HEK293 (cell line): ENCODE measurements at regions not wholly inside any gene's neighbourhood (a gene's known extent, or its start where the extent isn't known, plus 50 kb on each side); places are given as distances from the start of the nearest gene placed in this dataset.

Experiments
- CTCF ChIA-PET: fragments of 350-600 bp; formaldehyde crosslinking; extraction: SDS; loops from one replicate; lab custom pipeline; 2021; ENCODE audit warnings: antibody characterized with exemption; lab: Yijun Ruan, JAX
- POLR2A ChIA-PET: fragments of 300-600 bp; formaldehyde crosslinking; extraction: SDS; loops from one replicate; lab custom pipeline; 2020; ENCODE audit warnings: antibody characterized with exemption, inconsistent platforms; lab: Yijun Ruan, JAX
- H3K27ac ChIP-seq: fragments of 200-500 bp; sonication (Bioruptor generic); 2 replicates; pipeline ENCODE4 v1.5.1; 2014; ENCODE audit warnings: low read depth, low read length, control low read depth, inconsistent platforms; ENCODE audit errors: extremely low read depth
- H3K36me3 ChIP-seq, 2 experiments: fragments of 200-500 bp in 1 of 2; sonication (Bioruptor generic) in 1 of 2; 1 replicate in 1 of 2; 2 replicates in 1 of 2; pipeline ENCODE4 v1.5.1; 2014 to 2017; ENCODE audit warnings: inconsistent platforms in 2 of 2, low read length in 2 of 2; ENCODE audit not compliant: control insufficient read depth in 2 of 2, insufficient read depth in 1 of 2
- H3K4me1 ChIP-seq: fragments of 200-500 bp; sonication (Bioruptor generic); 2 replicates; pipeline ENCODE4 v1.5.1; 2014; ENCODE audit warnings: mild to moderate bottlenecking, low read length, inconsistent platforms; ENCODE audit not compliant: control insufficient read depth, insufficient read depth
- H3K4me3 ChIP-seq: 2 replicates; pipeline ENCODE4 v1.5.1; 2011; ENCODE audit warnings: low read depth, mild to moderate bottlenecking, control low read depth, low read length, moderate library complexity
- H3K9me3 ChIP-seq: fragments of 200-500 bp; sonication (Bioruptor generic); 2 replicates; pipeline ENCODE4 v1.5.1; 2014; ENCODE audit warnings: low read depth, low read length, inconsistent platforms; ENCODE audit not compliant: control insufficient read depth, insufficient read depth
- HOXC10 ChIP-seq: sonication (generic); formaldehyde crosslinking; IDR thresholded peaks from 2 replicates; pipeline ENCODE4 v1.8.1; 2023; ENCODE audit warnings: mild to moderate bottlenecking, missing genetic modification reagents
- MEIS1 ChIP-seq: sonication (generic); formaldehyde crosslinking; IDR thresholded peaks from 2 replicates; pipeline ENCODE4 v1.8.1; 2022; ENCODE audit warnings: missing genetic modification reagents, mild to moderate bottlenecking, borderline replicate concordance
- OSR2 ChIP-seq: fragments of 450-650 bp; formaldehyde crosslinking; IDR thresholded peaks from 2 replicates; pipeline ENCODE4 v1.5.1; 2016; ENCODE audit warnings: missing biosample characterization, missing genetic modification characterization
- PRDM2 ChIP-seq: fragments of 450-650 bp; formaldehyde crosslinking; IDR thresholded peaks from 2 replicates; pipeline ENCODE4 v1.5.1; 2016; ENCODE audit warnings: missing biosample characterization, missing genetic modification characterization, borderline replicate concordance
- ZBTB10 ChIP-seq: fragments of 450-650 bp; formaldehyde crosslinking; IDR thresholded peaks from 2 replicates; pipeline ENCODE4 v1.5.1; 2016; ENCODE audit warnings: missing biosample characterization, missing genetic modification characterization
- ZBTB48 ChIP-seq: fragments of 450-650 bp; formaldehyde crosslinking; IDR thresholded peaks from 2 replicates; pipeline ENCODE4 v1.5.1; 2016; ENCODE audit warnings: missing biosample characterization, missing genetic modification characterization
- ZFHX2 ChIP-seq: fragments of 450-650 bp; formaldehyde crosslinking; conservative IDR thresholded peaks from 2 replicates; pipeline ENCODE4 v1.5.1; 2016; ENCODE audit warnings: missing biosample characterization, missing genetic modification characterization
- ZNF138 ChIP-seq: fragments of 450-650 bp; formaldehyde crosslinking; IDR thresholded peaks from 2 replicates; pipeline ENCODE4 v1.5.1; 2016; ENCODE audit warnings: missing biosample characterization, missing genetic modification characterization, borderline replicate concordance
- ZNF140 ChIP-seq: fragments of 450-650 bp; formaldehyde crosslinking; IDR thresholded peaks from 2 replicates; pipeline ENCODE4 v1.5.1; 2016; ENCODE audit warnings: missing biosample characterization, missing genetic modification characterization
- ZNF292 ChIP-seq: fragments of 450-650 bp; formaldehyde crosslinking; IDR thresholded peaks from 2 replicates; pipeline ENCODE4 v1.5.1; 2016; ENCODE audit warnings: low read depth, missing biosample characterization, missing genetic modification characterization, borderline replicate concordance
- ZNF311 ChIP-seq: fragments of 450-650 bp; formaldehyde crosslinking; IDR thresholded peaks from 2 replicates; pipeline ENCODE4 v1.5.1; 2017; ENCODE audit warnings: missing biosample characterization, missing genetic modification characterization, borderline replicate concordance
- ZNF341 ChIP-seq: fragments of 450-650 bp; formaldehyde crosslinking; IDR thresholded peaks from 2 replicates; pipeline ENCODE4; 2016; ENCODE audit warnings: low read depth, missing biosample characterization, missing genetic modification characterization
- ZNF398 ChIP-seq: fragments of 450-650 bp; formaldehyde crosslinking; IDR thresholded peaks from 2 replicates; pipeline ENCODE4 v1.5.1; 2017; ENCODE audit warnings: missing biosample characterization, missing genetic modification characterization
- ZNF423 ChIP-seq: fragments of 450-650 bp; formaldehyde crosslinking; IDR thresholded peaks from 2 replicates; pipeline ENCODE4 v1.5.1; 2016; ENCODE audit warnings: missing biosample characterization, missing genetic modification characterization
- ZNF473 ChIP-seq: fragments of 450-650 bp; formaldehyde crosslinking; IDR thresholded peaks from 2 replicates; pipeline ENCODE4 v1.5.1; 2017; ENCODE audit warnings: missing biosample characterization, missing genetic modification characterization
- ZNF626 ChIP-seq: fragments of 450-650 bp; sonication (Bioruptor Pico); formaldehyde crosslinking; IDR thresholded peaks from 2 replicates; pipeline ENCODE4 v1.5.1; 2018; ENCODE audit warnings: missing biosample characterization, missing genetic modification characterization, inconsistent platforms
- ZNF791 ChIP-seq: fragments of 450-650 bp; formaldehyde crosslinking; IDR thresholded peaks from 2 replicates; pipeline ENCODE4 v1.5.1; 2016; ENCODE audit warnings: missing biosample characterization, missing genetic modification characterization

GRCh38 chr12:19044430-19044829 is 85.1 kb upstream of the PLEKHA5 start:
- H3K4me1 ChIP-seq = no peaks in the 10 kb centered on the region
- H3K27ac ChIP-seq = no peak overlapping the region
- H3K9me3 ChIP-seq = no peaks in the 10 kb centered on the region
- no peaks in the 10 kb centered on the region for H3K36me3 ChIP-seq
- ChIA-PET POLR2A (no interaction called here), CTCF (interaction anchor here (0.7 kb wide), 1 partner anchor 62 kb away, joined by 3 read pairs; no protein-coding TSS in a partner anchor)
- no peak overlapping the region for H3K4me3 ChIP-seq
- TF ChIP-seq ZNF398 (tag by site-specific recombination) (no peak), ZNF791 (tag by site-specific recombination) (no peak), OSR2 (tag by site-specific recombination) (no peak), ZNF311 (tag by site-specific recombination) (no peak), ZBTB48 (tag by site-specific recombination) (no peak), ZNF292 (tag by site-specific recombination) (no peak)

GRCh38 chr12:19044891-19045290 is 84.6 kb upstream of the PLEKHA5 start:
- H3K4me3 ChIP-seq = no peak overlapping the region
- no peak for TF ChIP-seq ZNF341 (tag by site-specific recombination)
- TF ChIP-seq PRDM2 (tag by site-specific recombination) = no peak
- TF ChIP-seq ZFHX2 (tag by site-specific recombination) = no peak
- no peak for TF ChIP-seq ZBTB10
- TF ChIP-seq ZNF626 (tag by site-specific recombination) = no peak
- no peak for TF ChIP-seq MEIS1 (CRISPR knock-in tag)
- TF ChIP-seq ZNF138 (tag by site-specific recombination) = no peak
- no peak for TF ChIP-seq HOXC10 (CRISPR knock-in tag)
- no peak for TF ChIP-seq ZNF423 (tag by site-specific recombination)
- no peak for TF ChIP-seq ZNF311 (tag by site-specific recombination)
- TF ChIP-seq ZNF140 (tag by site-specific recombination) = no peak
- no peak for TF ChIP-seq ZNF473 (tag by site-specific recombination)
- CTCF ChIA-PET = no interaction called here
- no peaks in the 10 kb centered on the region for H3K9me3 ChIP-seq
- H3K27ac ChIP-seq = no peak overlapping the region
- POLR2A ChIA-PET = no interaction called here
- no peaks in the 10 kb centered on the region for H3K4me1 ChIP-seq
- H3K36me3 ChIP-seq = no peaks in the 10 kb centered on the region
